GM21619 (cell line): ENCODE measurements at regions not wholly inside any gene's neighbourhood (a gene's known extent, or its start where the extent isn't known, plus 50 kb on each side); places are given as distances from the start of the nearest gene placed in this dataset.

Experiments used
- ATAC-seq: cut with Tn5 transposase; IDR thresholded peaks from one replicate; pipeline ENCODE4 v1.9.1; 2021; ENCODE audit not compliant: unreplicated experiment

GRCh38 chr15:97446138-97446537, 514.4 kb upstream of the ARRDC4 start:
- ATAC-seq: no peak

- ATAC-seq: no peak
Measured at GRCh38 chr15:97456521-97457202, 503.8 kb upstream of the ARRDC4 start.

GRCh38 chr15:97457203-97457847, 503.2 kb upstream of the ARRDC4 start:
- no peak for ATAC-seq

- no peak for ATAC-seq
Measured at GRCh38 chr15:97459771-97460170, 500.7 kb upstream of the ARRDC4 start.

- no peak for ATAC-seq
Measured at GRCh38 chr15:97461226-97461625, 499.3 kb upstream of the ARRDC4 start.

- no peak for ATAC-seq
Measured at GRCh38 chr15:97463696-97464095, 496.8 kb upstream of the ARRDC4 start.

GRCh38 chr15:97470417-97470816, 490.1 kb upstream of the ARRDC4 start:
- ATAC-seq: no peak

- no peak for ATAC-seq
Measured at GRCh38 chr15:97473627-97474026, 486.9 kb upstream of the ARRDC4 start.

- ATAC-seq: no peak
Measured at GRCh38 chr15:97479957-97480356, 480.5 kb upstream of the ARRDC4 start.

GRCh38 chr15:97482521-97482920, 478.0 kb upstream of the ARRDC4 start:
- ATAC-seq: no peak

- ATAC-seq: no peak
Measured at GRCh38 chr15:97483232-97483631, 477.3 kb upstream of the ARRDC4 start.

GRCh38 chr15:97490429-97490828, 470.1 kb upstream of the ARRDC4 start:
- ATAC-seq: no peak

GRCh38 chr15:97501291-97501690, 459.2 kb upstream of the ARRDC4 start:
- no peak for ATAC-seq

GRCh38 chr15:97502038-97502437, 458.5 kb upstream of the ARRDC4 start:
- ATAC-seq: no peak

GRCh38 chr15:97504031-97504792, 456.3 kb upstream of the ARRDC4 start:
- no peak for ATAC-seq

- no peak for ATAC-seq
Measured at GRCh38 chr15:97517737-97518136, 442.8 kb upstream of the ARRDC4 start.

- no peak for ATAC-seq
Measured at GRCh38 chr15:97520689-97521088, 439.8 kb upstream of the ARRDC4 start.

GRCh38 chr15:97521381-97522285, 438.9 kb upstream of the ARRDC4 start:
- ATAC-seq: no peak

GRCh38 chr15:97522347-97522746, 438.2 kb upstream of the ARRDC4 start:
- no peak for ATAC-seq

- ATAC-seq: no peak
Measured at GRCh38 chr15:97525809-97526208, 434.7 kb upstream of the ARRDC4 start.

- ATAC-seq: no peak
Measured at GRCh38 chr15:97528238-97528637, 432.3 kb upstream of the ARRDC4 start.
